NCI-H146 treated with DMSO at 0.1 percent for 48 hours (cell line): ENCODE measurements at regions not wholly inside any gene's neighbourhood (a gene's known extent, or its start where the extent isn't known, plus 50 kb on each side); places are given as distances from the start of the nearest gene placed in this dataset.
A peak's percentile ranks its signal among the peaks of the same experiment; 100 is the strongest.

ENCODE experiments used
- DNase-seq: peaks from one replicate; lab custom pipeline; 2025; ENCODE audit not compliant: unreplicated experiment; lab: John Stamatoyannopoulos, UW

- no peak for DNase-seq
Observed at GRCh38 chr5:27315363-27316270, 277.2 kb upstream of the CDH9 start.

- no peak for DNase-seq
Observed at GRCh38 chr5:27313549-27313948, 275.2 kb upstream of the CDH9 start.

GRCh38 chr5:27312291-27312893 is 274.0 kb upstream of the CDH9 start:
- no peak for DNase-seq

GRCh38 chr5:27311544-27311943 is 273.2 kb upstream of the CDH9 start:
- DNase-seq: no peak

DNA sequence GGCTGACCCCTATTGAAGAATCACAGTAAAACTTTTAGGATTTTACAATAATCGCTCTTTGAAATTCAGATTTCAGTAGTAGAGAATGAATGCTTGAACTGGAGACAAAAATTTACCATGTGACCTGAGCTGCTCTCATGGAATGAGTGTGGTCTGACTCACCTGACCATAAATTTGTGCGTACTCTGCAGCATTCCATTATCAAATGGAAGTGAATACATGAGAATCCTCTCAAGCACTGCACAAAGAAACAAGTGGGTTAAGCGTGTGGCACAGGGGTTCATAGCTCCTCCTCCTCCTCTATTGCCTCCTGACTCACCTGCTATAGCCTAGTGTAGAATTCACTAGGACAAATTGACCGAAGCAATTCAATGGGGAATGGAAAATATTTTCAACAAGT is 269.8 kb upstream of the CDH9 start:
- no peak for DNase-seq

GRCh38 chr5:27290172-27290571 is 251.8 kb upstream of the CDH9 start:
- no peak for DNase-seq

DNA sequence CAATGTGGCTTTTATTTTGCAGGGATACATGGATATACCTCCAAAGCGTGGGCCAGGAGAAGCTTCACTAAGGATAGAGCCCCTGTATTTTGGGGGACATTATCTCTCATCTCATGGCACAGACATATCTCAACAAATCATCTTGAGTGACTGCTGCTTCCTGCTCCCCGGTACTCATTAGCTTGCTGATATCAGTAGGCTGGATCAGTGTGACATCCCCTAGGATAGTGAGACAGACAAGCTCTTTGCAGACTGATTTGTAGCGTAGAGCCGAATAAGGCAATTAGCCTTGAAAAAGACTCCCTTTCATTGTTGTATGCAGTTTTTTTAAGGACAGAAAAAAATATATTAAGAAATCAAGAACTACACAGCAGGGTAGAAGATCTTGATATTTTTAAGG is 237.7 kb upstream of the CDH9 start:
- DNase-seq: no peak

DNA sequence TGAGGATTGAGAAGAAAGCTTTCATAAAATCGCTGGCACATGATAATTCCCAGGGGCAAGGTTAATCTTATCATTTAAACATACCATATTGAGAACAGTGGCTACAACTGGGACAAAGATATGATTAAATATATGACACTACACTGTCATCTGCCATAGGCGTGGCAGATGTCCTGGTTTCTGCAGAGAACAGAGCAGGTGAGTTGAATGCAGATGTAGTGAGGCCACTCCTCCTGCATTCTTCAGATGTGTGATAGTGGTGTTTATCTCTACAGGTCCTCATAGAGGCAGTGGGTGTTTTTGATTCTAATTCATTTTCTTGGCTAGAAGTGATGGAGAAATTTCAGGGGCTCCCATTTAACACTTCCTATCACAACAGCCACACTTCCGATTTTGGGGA is 237.0 kb upstream of the CDH9 start:
- DNase-seq: no peak

DNA sequence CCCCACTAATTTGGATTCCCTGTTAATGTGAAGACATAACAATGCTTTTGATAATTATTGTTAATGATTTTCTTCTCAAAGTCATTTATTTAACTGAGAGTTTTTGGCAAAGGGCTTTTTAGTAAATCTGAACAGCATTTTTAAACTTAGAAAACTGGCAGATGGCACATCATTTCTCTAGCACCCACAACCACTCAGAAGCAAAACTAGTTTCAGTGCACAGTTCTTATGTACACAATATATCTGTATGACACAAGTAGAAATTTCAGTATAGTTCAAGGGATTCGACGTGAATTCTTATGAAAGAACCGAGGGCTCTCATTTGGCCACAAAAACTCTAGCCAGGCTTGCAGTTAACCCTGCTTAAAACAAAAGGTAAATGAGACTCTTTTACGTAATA is 231.4 kb upstream of the CDH9 start:
- no peak for DNase-seq

GRCh38 chr5:27267209-27267824 is 228.9 kb upstream of the CDH9 start:
- no peak for DNase-seq

GRCh38 chr5:27266184-27266583 is 227.8 kb upstream of the CDH9 start:
- no peak for DNase-seq

DNA sequence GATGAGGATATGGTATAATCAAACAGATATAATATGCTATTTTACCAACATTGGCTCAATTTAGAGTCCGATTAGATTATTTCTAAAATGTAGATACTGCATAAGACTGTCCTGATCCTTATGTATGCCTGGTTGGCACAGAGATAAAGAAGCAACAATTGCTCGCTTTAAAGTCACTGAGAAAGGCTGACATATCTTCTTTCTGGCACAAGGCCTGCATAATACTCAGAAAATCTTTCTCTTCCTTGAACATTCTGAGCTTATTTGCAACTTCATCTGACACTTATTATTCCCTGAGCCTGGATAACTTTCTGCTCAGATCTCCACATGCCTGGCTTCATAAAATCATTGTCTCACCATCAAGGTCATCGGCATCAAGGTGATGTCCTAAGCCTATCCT is 219.3 kb upstream of the CDH9 start:
- no peak for DNase-seq

DNA sequence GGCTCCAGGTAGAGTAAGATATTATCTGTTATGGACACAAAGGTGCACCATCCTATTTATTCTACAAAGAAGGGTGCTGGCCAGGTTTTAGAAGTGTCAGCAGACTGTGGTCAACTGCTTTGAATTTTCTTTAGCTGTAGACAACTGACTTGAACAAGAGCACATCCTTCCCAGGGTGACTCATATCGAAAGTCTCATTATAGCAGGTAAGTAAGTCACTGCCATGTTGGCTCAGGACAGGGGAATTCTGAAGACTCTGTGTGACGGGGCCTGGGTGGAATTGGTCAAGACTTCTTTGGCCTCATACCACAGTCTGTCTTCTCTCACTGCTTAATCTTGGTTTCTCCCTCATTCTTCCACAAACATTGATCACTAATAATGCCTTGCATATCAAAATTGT is 214.5 kb upstream of the CDH9 start:
- no peak for DNase-seq

- no peak for DNase-seq
Observed at GRCh38 chr5:27242258-27242626, 203.9 kb upstream of the CDH9 start.

GRCh38 chr5:27241564-27242257 is 203.3 kb upstream of the CDH9 start:
- no peak for DNase-seq

- DNase-seq: no peak
Observed at GRCh38 chr5:27240791-27241190, 202.4 kb upstream of the CDH9 start.

DNA sequence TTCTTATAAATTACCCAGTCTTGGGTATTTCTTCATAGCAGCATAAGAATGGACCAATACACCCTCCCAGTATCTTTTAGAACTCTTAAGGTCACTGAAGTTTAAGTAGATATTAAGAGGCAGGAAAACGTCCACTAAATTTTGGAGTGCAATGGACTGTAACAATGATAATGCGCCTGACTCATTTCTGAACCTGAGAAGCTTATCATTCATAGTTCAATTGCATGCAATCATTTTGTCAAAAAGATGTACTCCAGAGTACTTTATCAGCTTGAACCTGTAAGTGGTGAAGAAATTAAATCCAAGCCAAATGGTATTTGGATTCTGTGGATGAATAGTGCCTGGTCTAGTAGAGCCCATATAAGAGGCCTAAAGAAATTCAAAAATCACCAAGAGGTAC is 196.5 kb upstream of the CDH9 start:
- DNase-seq: no peak

DNA sequence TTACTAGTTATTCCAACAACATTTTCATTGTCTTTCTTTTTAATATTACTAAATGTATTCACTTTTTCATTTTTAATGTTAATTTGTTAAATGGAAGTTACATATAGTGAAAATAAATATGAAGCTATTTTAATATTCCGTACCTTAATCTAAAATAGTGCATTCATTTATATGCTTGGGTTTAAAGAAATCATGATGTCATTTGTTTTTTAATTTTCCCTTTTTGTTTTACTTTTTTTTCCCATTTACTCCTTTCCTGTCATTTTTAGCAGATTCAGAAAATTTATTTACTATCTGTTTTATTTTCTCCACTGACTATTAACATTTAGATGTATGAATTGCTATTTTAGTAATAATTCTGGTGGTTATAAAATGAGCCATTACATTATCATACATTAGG is 183.0 kb upstream of the CDH9 start:
- no peak for DNase-seq

GRCh38 chr5:27220752-27221151 is 182.4 kb upstream of the CDH9 start:
- no peak for DNase-seq

DNA sequence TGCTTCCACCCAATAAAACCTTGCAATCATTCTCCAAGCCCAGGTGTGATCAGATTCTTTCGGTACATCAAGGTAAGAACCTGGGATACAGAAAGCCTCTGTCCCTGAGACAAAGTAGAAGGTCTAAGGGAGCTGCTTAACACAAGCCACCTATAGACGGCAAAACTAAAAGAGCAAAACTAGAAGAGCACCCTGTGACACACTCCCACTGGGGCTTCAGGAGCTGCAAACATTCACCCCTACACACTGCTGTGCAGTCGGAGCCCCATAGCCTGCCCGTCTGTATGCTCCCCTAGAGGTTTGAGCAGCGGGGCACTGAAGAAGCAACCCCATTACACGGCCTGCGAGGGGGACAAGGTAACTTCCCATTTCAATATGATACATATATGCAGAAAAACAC is 179.6 kb upstream of the CDH9 start:
- peak; percentile 72 for DNase-seq

- DNase-seq: peak; percentile 71
Observed at GRCh38 chr5:27217155-27217956, 179.0 kb upstream of the CDH9 start.
